Stomach smooth muscle (tissue), 2 donors: ENCODE measurements at regions not wholly inside any gene's neighbourhood (a gene's known extent, or its start where the extent isn't known, plus 50 kb on each side); places are given as distances from the start of the nearest gene placed in this dataset.
"Not testable (repeated sequence)": the region's sequence is repeated elsewhere in the genome, so short reads cannot be mapped to it uniquely, and the experiment has no call there.

Experiments
- H3K27ac ChIP-seq: one replicate; pipeline ENCODE4 v1.7.0; 2013; ENCODE audit warnings: mild to moderate bottlenecking, low read length, inconsistent platforms
- H3K27me3 ChIP-seq, 2 donors: one replicate each; pipeline ENCODE4 v1.7.0; 2013; ENCODE audit warnings: low read length in 2 of 2; ENCODE audit not compliant: insufficient read depth in 2 of 2, control insufficient read depth in 1 of 2
- H3K36me3 ChIP-seq, 2 donors: one replicate each; pipeline ENCODE4 v1.7.0; 2013; ENCODE audit warnings: low read length in 2 of 2; ENCODE audit not compliant: control insufficient read depth in 2 of 2, insufficient read depth in 2 of 2
- H3K4me1 ChIP-seq: one replicate; pipeline ENCODE4 v1.7.0; 2013; ENCODE audit warnings: low read length; ENCODE audit not compliant: control insufficient read depth, insufficient read depth
- H3K4me3 ChIP-seq, 2 donors: one replicate each; pipeline ENCODE4 v1.7.0; 2013; ENCODE audit warnings: low read length in 2 of 2
- H3K9ac ChIP-seq, 2 donors: one replicate each; pipeline ENCODE4 v1.7.0; 2013; ENCODE audit warnings: low read length in 2 of 2, mild to moderate bottlenecking in 1 of 2
- H3K9me3 ChIP-seq, 2 donors: one replicate each; pipeline ENCODE4 v1.7.0; 2013; ENCODE audit warnings: low read length in 2 of 2; ENCODE audit not compliant: control insufficient read depth in 2 of 2
- donor health status: healthy.
- donor health status: Pancreatic carcinoma.

DNA sequence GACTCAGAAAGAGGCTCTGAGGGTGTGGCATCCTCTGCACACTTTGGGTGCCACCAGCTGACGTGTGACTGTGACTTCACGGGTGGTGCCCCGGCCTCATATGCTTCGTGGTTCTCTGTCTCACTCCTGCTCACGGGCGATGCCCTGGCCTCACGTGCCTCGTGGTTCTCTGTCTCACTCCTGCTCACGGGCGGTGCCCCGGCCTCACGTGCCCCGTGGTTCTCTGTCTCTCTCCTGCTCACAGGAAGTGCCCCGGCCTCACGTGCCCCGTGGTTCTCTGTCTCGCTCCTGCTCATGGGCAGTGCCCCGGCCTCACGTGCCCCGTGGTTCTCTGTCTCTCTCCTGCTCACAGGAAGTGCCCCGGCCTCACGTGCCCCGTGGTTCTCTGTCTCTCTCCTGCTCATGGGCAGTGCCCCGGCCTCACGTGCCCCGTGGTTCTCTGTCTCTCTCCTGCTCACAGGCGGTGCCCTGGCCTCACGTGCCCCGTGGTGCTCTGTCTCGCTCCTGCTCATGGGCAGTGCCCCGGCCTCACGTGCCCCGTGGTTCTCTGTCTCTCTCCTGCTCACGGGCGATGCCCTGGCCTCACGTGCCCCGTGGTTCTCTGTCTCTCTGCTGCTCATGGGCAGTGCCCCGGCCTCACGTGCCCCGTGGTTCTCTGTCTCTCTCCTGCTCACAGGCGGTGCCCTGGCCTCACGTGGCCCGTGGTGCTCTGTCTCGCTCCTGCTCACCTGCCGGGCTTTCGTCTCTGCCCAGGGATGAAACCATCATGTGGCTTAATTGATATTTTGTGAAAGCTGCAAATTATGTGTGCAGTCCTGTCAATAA, 115.8 kb downstream of the RTP5 start:
- H3K4me3 ChIP-seq, H3K27ac ChIP-seq, H3K9me3 ChIP-seq, H3K27me3 ChIP-seq, H3K36me3 ChIP-seq, H3K9ac ChIP-seq, H3K4me1 ChIP-seq: not testable (repeated sequence)

- H3K4me3 ChIP-seq, result no peak overlapping the region
- no peaks in the 10 kb centered on the region for H3K9me3 ChIP-seq
- H3K36me3 ChIP-seq, result no peaks in the 10 kb centered on the region
- H3K4me1 ChIP-seq, result no peaks in the 10 kb centered on the region
- H3K27ac ChIP-seq, result no peak overlapping the region
- peaks cover 0 to 2% of the 10 kb centered on the region in 2 donors for H3K27me3 ChIP-seq
- no peak overlapping the region for H3K9ac ChIP-seq
Observed at GRCh38 chr2:241985986-241986329, 116.4 kb downstream of the RTP5 start.

DNA sequence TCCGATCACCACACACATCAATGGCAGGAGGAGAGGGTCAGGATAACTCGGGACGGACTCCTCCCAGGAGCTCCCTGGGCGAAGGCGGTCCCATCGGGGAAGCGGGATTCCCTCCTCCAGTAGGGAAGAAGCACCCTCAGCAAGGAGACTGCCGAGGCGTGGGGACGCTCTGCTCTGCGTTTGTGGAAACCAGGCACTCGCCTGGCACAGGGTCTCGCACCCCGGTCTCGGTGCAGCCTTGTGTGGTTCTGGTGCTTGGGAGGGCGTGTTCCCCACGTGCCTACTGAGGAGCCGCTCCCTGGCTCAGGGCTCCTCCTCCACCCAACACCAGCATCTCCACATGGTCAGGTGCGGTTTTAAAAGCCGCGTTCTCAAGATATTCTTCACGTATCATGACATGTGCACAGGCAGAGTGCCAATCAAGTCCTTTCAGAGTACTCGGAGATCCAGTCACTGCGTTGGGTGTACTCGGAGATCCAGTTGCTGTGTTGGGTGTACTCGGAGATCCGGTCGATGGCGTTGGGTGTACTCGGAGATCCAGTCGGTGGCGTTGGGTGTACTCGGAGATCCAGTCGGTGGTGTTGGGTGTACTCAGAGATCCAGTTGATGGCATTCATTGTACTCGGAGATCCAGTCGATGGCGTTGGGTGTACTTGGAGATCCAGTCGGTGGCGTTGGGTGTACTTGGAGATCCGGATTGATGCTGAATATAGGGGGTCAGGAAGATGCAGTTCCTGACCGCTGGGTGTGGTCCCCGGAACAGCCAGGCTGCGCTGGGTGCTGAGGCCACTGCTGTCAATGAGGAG, 117.5 kb downstream of the RTP5 start:
- H3K9ac ChIP-seq, result no peak overlapping the region
- H3K27me3 ChIP-seq, result peaks cover 2% of the 10 kb centered on the region in 2 donors
- no peak overlapping the region for H3K4me3 ChIP-seq
- no peaks in the 10 kb centered on the region for H3K4me1 ChIP-seq
- H3K36me3 ChIP-seq, result no peaks in the 10 kb centered on the region
- no peaks in the 10 kb centered on the region for H3K9me3 ChIP-seq
- no peak overlapping the region for H3K27ac ChIP-seq

DNA sequence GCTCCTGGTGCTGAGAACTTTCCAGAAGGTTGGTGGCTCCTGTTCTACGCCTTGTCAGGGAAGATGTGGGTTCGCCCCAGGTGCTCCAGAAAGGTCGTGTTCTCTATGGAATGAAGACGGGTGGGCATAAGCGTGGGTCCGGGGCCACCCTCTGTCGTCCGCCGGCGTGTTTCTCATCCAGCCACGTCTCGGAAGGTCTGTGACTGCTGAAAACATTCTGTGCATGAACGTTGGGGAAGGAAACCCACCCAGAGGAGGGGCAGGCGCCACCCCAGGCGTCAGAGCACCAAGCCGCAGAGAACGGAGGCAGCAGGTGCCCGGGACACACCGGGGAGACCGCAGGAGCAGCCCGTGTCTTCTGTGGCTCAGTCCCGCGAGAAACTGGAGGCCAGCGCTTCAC, 118.2 kb downstream of the RTP5 start:
- Histone ChIP-seq H3K4me1 (no peaks in the 10 kb centered on the region), H3K9ac (no peak overlapping the region), H3K4me3 (no peak overlapping the region), H3K27me3 (peaks cover 2% of the 10 kb centered on the region in 2 donors), H3K27ac (no peak overlapping the region), H3K9me3 (no peaks in the 10 kb centered on the region), H3K36me3 (no peaks in the 10 kb centered on the region)

- H3K9me3 ChIP-seq, result no peaks in the 10 kb centered on the region
- H3K36me3 ChIP-seq, result no peaks in the 10 kb centered on the region
- H3K4me3 ChIP-seq, result no peak overlapping the region
- no peak overlapping the region for H3K27ac ChIP-seq
- no peaks in the 10 kb centered on the region for H3K4me1 ChIP-seq
- no peak overlapping the region for H3K9ac ChIP-seq
- H3K27me3 ChIP-seq, result peaks cover 2% of the 10 kb centered on the region in 2 donors
Observed at GRCh38 chr2:241988146-241988545, 118.6 kb downstream of the RTP5 start.

DNA sequence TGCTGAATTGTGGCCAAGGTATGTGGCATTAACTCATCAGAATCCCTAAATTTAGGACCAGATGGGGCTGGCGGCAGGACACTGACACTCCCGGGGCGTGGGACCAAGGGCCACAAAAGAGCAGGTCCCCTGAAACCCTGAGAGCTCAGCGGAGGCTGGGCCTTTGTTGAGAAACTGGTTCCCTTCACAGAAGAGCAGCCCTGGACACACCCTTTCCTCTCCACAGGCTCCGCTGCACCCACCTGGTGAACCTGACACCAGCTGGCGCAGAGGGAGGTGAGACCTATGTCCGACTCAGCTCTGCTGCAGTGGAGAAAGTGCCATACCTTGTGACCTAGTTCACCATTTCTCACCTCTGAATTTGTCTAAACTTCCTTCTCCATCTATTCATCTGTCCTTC, 119.5 kb downstream of the RTP5 start:
- Histone ChIP-seq H3K27ac (no peak overlapping the region), H3K9me3 (no peaks in the 10 kb centered on the region), H3K36me3 (no peaks in the 10 kb centered on the region), H3K4me3 (no peak overlapping the region), H3K27me3 (peaks cover 2 to 5% of the 10 kb centered on the region in 2 donors), H3K9ac (no peak overlapping the region), H3K4me1 (no peaks in the 10 kb centered on the region)

DNA sequence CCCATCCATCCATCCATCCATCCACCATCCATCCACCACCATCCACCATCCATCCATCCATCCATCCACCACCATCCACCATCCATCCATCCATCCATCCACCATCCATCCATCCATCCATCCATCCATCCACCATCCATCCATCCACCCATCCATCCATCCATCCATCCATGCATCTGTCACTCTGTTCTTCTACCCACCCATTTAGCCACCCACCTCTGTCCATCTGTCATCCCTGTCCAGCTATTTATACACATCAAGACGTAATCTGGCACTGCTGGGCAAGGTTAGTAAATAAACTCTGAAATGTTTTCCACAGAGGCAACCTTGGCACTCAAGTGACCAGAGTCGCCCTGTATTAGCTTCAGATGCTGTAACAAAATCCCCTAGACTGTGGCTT, 120.9 kb downstream of the RTP5 start:
- Histone ChIP-seq H3K27me3 (peaks cover 2 to 3% of the 10 kb centered on the region in 2 donors), H3K27ac (no peak overlapping the region), H3K4me3 (no peak overlapping the region), H3K9me3 (no peaks in the 10 kb centered on the region), H3K4me1 (no peaks in the 10 kb centered on the region), H3K36me3 (no peaks in the 10 kb centered on the region), H3K9ac (no peak overlapping the region)

- no peak overlapping the region for H3K9ac ChIP-seq
- H3K27me3 ChIP-seq, result peaks cover 2 to 3% of the 10 kb centered on the region in 2 donors
- H3K36me3 ChIP-seq, result no peaks in the 10 kb centered on the region
- no peak overlapping the region for H3K27ac ChIP-seq
- H3K4me3 ChIP-seq, result no peak overlapping the region
- H3K9me3 ChIP-seq, result no peaks in the 10 kb centered on the region
- H3K4me1 ChIP-seq, result no peaks in the 10 kb centered on the region
Observed at GRCh38 chr2:241991299-241991698, 121.8 kb downstream of the RTP5 start.

DNA sequence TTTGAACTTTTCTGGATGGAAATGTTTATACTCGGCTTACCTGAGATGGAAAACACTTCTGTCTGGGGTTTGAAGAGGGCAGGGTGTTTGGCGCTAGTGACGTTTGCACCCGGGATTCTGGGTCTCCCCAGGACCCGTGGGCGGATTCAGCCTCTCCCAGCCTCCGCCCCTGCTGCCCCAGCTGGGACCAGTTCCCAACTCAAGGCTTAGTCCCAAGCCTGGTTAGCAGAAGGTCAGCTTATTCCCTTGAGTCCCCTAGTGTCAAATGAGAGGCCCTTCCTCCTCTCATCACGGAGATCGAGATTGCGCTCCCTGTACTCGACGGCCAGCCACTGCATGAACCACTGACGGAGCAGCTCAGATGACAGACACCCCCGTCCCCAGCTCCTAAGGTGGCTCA, 123.2 kb downstream of the RTP5 start:
- Histone ChIP-seq H3K27me3 (peaks cover 2 to 5% of the 10 kb centered on the region in 2 donors), H3K36me3 (no peaks in the 10 kb centered on the region), H3K27ac (no peak overlapping the region), H3K9ac (no peak overlapping the region), H3K9me3 (no peaks in the 10 kb centered on the region), H3K4me1 (no peaks in the 10 kb centered on the region), H3K4me3 (no peak overlapping the region)

DNA sequence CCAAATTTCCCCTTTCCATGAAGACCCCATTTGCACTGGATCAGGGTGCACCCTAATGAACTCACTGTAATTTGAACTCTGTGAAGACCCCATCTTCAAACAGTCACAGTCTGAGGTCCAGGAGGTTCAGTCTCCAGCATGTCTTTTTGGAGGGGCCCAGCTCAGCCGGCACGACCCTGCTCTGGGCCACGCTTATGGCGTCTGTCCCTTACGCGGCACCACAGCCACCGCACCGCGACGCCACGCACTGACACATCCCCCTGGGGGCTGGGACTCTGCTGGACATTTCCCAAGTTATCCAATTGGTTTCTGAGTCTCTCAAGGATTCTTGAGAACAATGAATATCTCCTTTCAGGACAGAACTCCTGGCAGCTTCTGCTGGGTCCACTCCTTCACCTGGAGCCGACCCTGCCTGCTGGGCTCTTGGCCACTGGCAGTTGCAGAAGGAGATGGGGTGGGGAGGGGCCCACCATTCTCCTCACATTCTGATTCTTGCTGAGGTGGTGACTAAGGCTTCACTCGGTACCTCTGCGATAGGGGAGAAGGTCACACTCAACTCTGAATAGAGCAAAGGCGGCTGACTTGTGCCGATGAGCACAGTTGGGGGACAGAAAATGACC, 124.0 kb downstream of the RTP5 start:
- no peaks in the 10 kb centered on the region for H3K36me3 ChIP-seq
- H3K4me1 ChIP-seq, result no peaks in the 10 kb centered on the region
- H3K27ac ChIP-seq, result no peak overlapping the region
- no peaks in the 10 kb centered on the region for H3K9me3 ChIP-seq
- H3K4me3 ChIP-seq, result no peak overlapping the region
- peaks cover 2 to 8% of the 10 kb centered on the region in 2 donors for H3K27me3 ChIP-seq
- no peak overlapping the region for H3K9ac ChIP-seq
